IPS-18c (cell line): ENCODE measurements at regions not wholly inside any gene's neighbourhood (a gene's known extent, or its start where the extent isn't known, plus 50 kb on each side); places are given as distances from the start of the nearest gene placed in this dataset.
"Not testable (repeated sequence)": the region's sequence is repeated elsewhere in the genome, so short reads cannot be mapped to it uniquely, and the experiment has no call there.

Experiments used
- H3K4me3 ChIP-seq: 2 replicates; pipeline ENCODE4 v1.7.0; 2013; ENCODE audit warnings: low read depth, mild to moderate bottlenecking, low read length, moderate library complexity; ENCODE audit not compliant: insufficient read depth
- H3K9me3 ChIP-seq: one replicate; pipeline ENCODE4 v1.6.1; 2013; ENCODE audit warnings: mild to moderate bottlenecking, low read length, moderate library complexity; ENCODE audit not compliant: control insufficient read depth, insufficient read depth

DNA sequence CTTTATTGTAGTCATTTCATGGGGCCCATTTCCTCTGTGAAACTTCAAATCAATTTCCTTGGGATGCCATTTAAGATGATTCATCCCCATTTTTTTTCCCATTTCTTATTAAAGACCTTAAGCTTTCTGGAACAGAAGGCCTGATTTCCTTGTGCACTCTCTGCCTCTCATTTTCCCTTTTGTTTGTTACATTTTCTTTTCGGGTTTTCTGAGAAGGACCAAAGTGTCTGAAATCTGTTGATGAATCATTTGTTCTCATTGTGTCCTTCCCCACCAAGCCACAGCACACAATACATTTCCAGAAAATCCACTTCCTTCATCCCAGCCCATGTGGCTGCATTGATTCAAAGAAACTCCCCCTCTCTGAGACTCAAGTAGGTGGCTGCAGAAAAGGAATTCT, 372.4 kb downstream of the SFMBT2 start:
- H3K9me3 ChIP-seq, result no peaks in the 10 kb centered on the region
- H3K4me3 ChIP-seq, result no peak overlapping the region

DNA sequence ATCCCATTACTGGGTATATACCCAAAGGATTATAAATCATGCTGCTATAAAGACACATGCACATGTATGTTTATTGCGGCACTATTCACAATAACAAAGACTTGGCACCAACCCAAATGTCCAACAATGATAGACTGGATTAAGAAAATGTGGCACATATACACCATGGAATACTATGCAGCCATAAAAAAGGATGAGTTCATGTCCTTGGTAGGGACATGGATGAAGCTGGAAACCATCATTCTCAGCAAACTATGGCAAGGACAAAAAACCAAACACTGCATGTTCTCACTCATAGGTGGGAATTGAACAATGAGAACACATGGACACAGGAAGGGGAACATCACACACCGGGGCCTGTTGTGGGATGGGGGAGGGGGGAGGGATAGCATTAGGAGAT, 373.4 kb downstream of the SFMBT2 start:
- not testable (repeated sequence) for H3K4me3 ChIP-seq, H3K9me3 ChIP-seq

DNA sequence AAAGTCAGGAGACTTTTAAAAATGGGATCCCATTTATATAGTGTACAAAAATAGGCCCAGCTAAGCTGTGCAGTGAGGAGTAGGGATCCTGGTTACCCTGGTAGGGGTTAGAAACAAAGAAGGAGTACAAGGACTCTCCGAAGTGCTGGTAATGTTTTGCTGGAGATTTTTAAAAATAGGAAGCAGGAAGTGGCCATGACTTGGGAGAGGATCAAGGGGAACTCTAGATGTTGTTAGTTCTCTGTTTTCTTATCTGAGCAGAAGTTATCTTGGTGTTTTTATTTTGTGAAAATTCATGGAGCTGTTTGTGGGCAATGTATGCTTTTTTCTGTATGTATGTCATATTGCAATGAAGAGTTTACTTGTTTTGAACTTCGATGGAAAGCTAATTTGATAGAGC, 373.9 kb downstream of the SFMBT2 start:
- no peaks in the 10 kb centered on the region for H3K9me3 ChIP-seq
- H3K4me3 ChIP-seq, result no peak overlapping the region

DNA sequence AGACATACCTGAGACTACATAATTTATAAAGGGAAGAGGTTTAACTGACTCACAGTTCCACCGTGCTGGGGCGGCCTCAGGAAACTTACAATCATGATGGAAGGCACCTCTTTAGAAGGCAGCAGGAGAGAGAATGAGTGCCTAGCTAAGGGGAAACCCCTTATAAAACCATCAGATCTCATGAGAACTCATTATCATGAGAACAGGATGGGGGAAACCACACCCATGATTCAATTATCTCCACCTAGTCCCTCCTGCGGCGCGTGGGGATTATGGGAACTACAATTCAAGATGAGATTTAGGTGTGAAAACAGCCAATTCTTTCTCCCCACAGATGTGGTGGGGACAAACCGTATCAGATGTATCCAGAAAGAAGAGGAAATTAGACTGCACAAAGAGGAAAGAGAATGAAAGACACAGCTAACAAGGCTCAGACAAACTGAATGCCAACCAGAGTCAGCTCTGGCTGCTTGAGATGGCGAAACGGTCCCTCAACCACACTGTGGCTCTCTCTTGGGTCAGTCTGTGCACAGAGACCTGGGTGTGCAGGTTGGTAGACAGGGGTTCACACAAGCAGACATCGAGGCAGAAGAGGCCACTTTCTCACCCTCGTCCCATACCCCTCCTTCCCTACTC, 375.6 kb downstream of the SFMBT2 start:
- H3K9me3 ChIP-seq, result no peaks in the 10 kb centered on the region
- no peak overlapping the region for H3K4me3 ChIP-seq

DNA sequence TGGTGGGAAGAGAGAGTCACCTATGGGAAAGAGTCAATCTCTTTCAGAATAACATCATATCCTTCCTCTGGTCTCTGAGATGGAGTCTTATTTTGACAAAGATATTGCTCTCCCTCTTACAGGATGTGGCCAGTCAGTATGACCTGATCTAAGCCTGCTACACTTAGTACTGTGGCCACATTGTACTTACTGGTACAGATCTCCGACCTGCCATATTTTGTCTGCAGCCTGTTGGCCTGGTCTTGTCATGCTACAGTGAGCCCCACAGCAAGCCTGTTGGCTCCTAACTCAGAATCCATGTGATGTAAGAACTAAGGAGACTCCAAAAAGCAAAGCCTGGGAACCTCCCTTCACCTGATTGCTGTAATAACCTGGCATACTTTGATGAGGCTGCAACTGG, 377.8 kb downstream of the SFMBT2 start:
- Histone ChIP-seq H3K4me3 (no peak overlapping the region), H3K9me3 (no peaks in the 10 kb centered on the region)

DNA sequence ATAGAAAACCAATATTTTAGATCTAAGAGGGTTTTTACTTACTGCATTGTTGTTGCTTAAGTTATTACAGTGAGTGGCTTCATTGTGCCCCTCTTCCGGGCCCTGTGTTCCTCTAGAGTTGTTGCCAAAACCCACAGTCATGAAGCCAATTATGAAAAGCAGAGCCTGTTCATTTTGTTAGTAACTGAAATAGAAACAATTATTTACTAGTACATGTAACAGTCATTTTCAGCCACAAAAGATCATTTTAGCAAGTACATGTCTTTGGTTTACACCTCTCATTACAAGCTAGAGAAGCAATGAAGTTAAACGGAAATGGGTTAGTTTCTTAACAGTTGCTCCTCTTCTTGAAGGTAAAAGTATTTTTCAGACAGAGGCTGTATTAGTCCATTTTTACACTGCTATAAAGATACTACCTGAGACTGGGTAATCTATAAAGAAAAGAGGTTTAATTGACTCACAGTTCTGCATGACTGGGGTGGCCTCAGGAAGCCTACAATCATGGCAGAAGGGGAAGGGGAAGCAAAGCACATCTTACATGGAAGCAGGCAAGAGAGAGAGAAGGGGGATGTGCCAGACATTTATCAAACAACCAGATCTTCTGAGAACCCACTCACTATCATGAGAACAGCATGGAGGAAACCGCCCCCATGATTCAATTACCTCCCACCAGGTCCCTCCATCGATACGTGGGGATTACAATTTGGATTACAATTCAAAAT, 380.5 kb downstream of the SFMBT2 start:
- Histone ChIP-seq H3K9me3 (no peaks in the 10 kb centered on the region), H3K4me3 (no peak overlapping the region)

DNA sequence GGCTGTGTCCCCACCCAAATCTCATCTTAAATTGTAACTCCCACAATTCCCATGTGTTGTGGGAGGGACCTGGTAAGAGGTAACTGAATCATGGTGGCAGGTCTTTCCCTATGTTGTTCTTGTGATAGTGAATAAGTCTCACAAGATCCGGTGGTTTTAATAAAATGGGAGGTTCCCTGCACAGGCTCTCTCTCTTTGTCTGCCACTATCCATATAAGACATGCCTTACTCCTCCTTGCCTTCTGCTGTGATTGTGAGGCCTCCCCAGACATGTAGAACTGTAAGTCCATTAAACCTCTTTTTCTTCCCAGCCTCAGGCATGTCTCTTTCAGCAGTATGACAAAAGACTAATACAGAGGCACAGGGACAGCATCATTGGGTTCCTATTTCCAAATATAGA, 381.2 kb downstream of the SFMBT2 start:
- H3K4me3 ChIP-seq, result no peak overlapping the region
- no peaks in the 10 kb centered on the region for H3K9me3 ChIP-seq

DNA sequence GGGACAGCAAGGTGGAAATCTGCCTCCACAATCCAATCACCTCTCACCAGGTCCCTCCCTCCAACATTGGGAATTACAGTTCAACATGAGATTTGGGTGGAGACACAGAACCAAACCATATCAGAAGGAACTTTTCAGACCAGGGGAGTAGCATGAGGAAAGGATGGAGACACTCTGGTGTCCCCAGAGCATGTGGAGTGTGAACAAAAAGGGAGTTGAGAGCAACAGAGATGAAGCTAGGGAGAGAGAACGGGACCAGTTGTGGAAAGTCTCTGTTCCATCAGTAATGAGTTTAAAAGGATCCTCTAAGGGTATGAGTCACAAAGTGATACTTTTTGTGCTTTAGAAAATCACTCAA, 382.0 kb downstream of the SFMBT2 start:
- H3K9me3 ChIP-seq, result no peaks in the 10 kb centered on the region
- no peak overlapping the region for H3K4me3 ChIP-seq

DNA sequence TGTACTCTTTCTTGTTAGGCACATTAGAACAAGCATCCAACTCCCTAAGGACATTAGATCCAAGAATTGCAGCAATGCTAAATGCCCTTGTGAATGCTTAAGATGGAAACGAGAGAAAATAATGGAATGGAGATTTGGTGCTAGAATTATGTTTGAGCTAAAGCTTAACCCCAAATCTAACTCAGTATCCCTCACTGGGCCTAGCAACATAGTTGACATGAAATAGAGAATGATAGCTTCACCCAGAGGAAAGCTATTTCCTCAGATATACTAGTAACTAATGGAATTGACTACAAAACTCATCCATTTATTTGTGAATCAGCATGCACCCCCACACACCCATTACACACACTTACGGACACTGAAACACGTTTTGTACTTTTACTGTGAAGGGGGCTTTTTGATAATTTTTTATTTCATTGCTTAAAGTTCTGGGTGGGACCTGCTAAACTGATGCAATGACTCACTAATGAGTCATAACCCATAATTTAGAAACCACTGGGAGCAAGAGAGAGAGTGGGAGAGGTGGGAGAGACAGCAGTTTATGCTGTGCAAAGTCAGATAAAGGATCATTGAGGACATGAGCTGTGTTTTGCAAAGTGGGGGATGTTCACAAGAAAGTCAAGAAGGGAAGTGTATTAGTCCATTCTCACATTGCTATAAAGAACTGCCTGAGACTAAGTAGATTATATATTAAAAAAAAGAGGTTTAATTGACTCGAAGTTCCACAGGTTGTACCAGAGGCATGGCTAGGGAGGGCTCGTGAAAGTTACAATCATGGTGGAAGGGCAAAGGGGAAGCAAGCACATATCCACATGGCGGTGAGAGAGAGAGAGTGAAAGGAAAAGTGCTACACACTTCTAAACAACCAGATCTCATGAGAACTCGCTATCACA, 382.7 kb downstream of the SFMBT2 start:
- Histone ChIP-seq H3K9me3 (no peaks in the 10 kb centered on the region), H3K4me3 (no peak overlapping the region)

DNA sequence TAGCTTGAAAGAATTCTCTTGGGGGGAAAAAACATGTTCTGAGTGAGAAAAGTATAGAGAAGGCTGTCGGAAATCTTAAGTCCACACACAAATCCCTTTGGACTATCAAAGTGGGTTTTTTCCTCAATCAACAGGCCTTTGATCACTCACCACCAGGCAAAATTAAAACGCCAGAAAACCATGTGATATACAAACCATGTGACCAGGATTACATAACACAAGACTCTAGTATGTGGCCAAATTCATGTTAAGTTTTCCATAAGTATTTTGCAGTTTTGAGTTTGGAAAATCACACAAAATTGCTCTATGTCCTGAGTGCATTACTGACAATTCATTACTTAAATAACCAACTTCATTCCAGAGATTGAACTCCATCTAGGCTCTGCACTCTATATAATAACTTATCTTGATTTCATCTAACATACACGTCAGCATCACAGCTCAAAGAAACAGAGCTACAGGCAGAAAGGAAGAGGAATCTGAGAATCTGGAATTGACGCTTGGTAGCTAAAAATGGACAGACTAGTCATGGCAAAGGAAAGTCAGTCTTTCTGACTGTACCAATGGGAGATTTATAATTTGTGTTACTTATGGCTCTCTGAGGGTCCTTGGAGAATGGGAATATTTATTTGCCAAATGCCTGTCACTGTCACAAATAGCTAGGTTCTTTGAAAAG, 383.5 kb downstream of the SFMBT2 start:
- H3K9me3 ChIP-seq, result no peaks in the 10 kb centered on the region
- no peak overlapping the region for H3K4me3 ChIP-seq

DNA sequence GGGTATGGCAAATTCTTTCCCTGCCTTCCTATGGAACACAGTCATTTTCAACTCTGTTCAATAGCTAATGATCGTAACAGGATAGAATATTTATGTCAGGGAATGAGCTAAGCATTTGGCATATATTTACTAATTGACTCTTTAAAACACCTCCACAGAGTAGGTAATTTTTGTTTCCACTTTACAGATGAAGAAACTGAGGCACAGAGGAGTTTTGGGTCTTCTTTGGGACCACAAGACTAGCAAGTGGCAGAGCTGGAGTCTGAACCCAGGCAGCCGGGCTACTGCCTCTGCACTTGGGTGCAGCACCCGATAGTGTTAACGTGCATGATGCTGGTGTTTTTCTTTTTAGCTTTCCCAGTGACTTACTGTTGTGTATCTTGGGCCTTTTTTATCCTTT, 384.0 kb downstream of the SFMBT2 start:
- H3K4me3 ChIP-seq, result no peak overlapping the region
- H3K9me3 ChIP-seq, result no peaks in the 10 kb centered on the region

DNA sequence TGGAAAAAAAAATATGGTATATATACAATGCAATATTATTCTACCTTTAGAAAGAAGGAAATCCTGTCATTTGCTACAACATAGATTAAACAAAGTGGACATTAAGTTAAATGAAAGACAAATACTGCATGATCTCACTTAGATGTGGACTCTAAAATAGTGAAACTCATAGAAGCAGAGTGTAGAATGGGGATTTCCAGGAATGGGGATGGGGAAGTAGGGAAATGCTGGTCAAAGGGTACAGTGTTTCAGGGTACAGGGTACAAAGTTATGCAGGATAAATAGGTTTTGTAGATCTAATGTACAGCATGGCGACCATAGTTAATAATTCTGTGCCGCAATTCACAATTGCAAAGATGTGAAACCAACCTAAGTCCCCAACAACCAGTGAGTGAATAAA, 385.5 kb downstream of the SFMBT2 start:
- Histone ChIP-seq H3K4me3 (no peak overlapping the region), H3K9me3 (no peaks in the 10 kb centered on the region)

DNA sequence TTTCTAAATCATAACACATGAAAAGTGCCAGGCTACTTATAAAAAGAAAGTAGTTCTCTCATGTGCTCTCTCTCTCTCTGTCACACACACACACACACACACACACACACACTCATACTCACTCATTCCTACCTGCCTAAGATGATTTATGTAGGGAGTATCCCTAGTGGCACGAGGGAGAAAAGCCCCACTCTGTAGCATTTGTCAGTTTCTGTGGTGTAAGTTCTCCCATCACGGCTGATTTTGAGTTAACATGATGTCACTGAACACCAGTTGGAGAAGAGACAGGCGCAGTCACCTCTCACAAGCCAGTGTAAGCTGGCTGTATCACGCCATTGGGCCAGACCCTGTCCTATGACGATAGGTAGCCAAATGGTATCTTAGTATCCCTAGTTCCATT, 395.4 kb downstream of the SFMBT2 start:
- no peak overlapping the region for H3K4me3 ChIP-seq
- no peaks in the 10 kb centered on the region for H3K9me3 ChIP-seq

DNA sequence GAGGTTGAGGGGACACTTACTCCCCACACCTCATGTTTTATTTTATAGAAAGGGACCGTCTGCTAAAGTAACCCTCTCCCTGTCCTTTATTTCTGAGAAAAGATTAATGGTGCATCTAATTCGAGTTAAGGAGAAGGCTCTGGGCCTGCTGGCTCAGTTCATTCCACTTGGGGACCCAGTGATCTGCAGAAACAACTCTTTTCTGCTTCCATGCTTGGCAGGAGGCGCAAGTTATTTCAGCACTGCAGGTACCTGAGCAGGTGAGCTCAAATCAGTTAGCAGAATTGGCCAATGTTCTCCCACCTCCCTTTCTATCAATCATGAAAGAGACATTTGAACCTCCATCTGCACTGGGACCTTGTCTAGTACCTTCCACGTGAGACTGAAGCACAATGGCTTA, 396.1 kb downstream of the SFMBT2 start:
- Histone ChIP-seq H3K9me3 (no peaks in the 10 kb centered on the region), H3K4me3 (no peak overlapping the region)

DNA sequence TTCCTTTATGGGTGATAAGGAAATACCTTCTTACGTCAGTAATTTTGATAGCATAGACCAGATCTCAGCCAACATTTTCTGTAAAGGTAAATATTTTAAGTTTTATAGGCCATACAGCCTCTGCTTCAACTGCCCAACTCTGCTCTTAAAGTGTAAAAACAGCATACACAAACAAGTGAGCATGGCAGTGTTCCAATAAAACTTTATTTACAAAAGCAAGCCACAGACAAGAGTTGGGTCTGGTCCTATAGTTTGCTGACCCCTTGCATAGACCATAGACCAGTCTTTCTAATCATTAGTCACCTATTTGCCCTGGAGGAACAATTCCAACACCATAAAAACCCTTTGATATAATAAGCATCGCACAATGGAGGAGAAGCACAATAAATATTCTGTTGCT, 398.8 kb downstream of the SFMBT2 start:
- no peak overlapping the region for H3K4me3 ChIP-seq
- no peaks in the 10 kb centered on the region for H3K9me3 ChIP-seq

DNA sequence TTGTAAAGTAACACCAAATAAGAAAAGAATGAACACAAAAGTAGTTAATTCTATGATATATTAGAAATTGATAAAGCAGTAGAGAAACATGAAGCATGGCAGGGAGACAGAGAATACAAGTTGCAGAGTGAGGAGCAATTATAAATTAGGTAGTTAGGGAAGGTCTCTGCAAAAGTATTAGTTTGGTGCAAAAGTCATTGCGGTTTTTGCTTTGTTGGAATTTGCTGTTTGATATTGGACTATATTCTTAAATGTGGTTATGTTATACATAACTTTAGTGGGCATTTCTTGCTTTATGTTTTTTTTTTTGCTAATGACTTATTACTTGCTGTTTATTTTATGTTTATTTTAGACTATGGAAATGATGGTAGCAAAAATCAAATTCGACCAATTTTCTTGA, 402.2 kb downstream of the SFMBT2 start:
- H3K9me3 ChIP-seq, result no peaks in the 10 kb centered on the region
- H3K4me3 ChIP-seq, result no peak overlapping the region

DNA sequence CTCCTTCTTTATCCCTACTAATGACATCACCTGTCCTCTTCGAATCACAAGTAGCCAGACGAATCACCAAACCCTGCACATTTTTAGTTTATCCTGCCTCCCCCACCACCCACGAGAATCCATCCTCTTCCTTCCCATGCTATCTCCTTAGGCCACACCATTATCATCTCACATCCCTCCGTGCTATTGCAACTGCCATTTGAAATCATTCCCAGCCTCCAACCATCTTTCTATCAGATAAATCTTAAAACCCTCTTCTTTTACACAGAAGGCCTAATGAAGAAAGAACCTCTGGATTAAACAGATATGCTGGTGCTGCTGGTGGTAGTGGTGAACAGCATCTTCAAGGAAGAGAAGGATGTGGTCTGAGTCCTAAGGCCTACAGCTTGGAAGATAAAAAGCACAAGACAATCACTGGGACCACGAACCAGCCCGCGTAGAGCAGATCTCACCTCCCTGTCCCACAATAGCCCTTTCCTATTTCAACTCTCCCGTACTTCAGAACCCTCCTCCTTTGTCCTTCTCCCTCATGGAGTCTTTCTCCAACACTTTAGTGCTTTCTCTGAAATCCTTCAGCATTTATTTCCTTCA, 403.1 kb downstream of the SFMBT2 start:
- Histone ChIP-seq H3K9me3 (no peaks in the 10 kb centered on the region), H3K4me3 (no peak overlapping the region)
